ENCODE measurements at regions not wholly inside any gene's neighbourhood (a gene's known extent, or its start where the extent isn't known, plus 50 kb on each side); places are given as distances from the start of the nearest gene placed in this dataset.

DNA sequence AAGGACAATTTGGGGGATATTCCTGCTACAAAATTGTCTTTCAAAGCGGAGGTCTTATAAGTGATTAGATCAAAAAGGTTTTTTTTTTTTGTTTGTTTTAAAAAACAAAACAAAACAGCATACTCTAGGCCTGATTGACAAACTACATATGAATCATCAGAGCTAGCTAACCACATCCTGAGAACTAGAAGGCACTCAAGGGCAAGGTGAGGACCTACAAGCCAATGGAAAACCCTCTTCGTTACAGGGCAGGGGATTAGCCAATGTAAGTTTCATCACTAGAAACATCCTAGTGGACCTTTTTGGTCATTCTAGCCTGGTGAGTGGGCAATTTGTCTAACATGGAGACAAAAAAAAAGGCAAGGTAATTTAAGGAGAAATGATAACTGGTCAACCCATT, 428.6 kb downstream of the RFC3 start:
- no peak overlapping the region for H2AFZ ChIP-seq (ENCODE audit: low read depth, low read length)
- H3K4me3 ChIP-seq (ENCODE audit: low read length), result no peak overlapping the region
- no peaks in the 10 kb centered on the region for H3K36me3 ChIP-seq (ENCODE audit: insufficient read depth, low read length)
- no peaks in the 10 kb centered on the region for H3K4me1 ChIP-seq (ENCODE audit: insufficient read depth, low read length)
- H3K9me3 ChIP-seq (ENCODE audit: low read length), result no peaks in the 10 kb centered on the region
- no peaks in the 10 kb centered on the region for H3K27me3 ChIP-seq (ENCODE audit: insufficient read depth, low read length)

DNA sequence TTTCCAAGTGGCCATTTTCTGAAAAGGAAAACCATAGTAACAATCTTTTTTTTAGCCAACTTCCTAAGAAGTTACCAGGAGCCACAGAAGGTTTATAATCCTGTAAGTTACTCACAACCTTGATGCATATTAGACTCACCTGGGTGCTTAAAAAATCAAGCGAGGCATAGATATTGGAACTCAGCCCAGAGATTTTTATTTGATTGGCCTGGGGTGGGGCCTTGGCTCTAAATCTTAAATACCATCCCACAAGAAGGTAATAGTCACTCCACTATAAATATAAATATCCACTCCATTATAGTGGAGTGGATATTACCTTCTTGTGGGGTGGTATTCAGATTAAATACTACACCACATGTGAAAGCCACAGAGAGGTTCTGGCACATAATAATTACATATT, 429.6 kb downstream of the RFC3 start:
- H3K4me1 ChIP-seq (ENCODE audit: insufficient read depth, low read length), result no peaks in the 10 kb centered on the region

DNA sequence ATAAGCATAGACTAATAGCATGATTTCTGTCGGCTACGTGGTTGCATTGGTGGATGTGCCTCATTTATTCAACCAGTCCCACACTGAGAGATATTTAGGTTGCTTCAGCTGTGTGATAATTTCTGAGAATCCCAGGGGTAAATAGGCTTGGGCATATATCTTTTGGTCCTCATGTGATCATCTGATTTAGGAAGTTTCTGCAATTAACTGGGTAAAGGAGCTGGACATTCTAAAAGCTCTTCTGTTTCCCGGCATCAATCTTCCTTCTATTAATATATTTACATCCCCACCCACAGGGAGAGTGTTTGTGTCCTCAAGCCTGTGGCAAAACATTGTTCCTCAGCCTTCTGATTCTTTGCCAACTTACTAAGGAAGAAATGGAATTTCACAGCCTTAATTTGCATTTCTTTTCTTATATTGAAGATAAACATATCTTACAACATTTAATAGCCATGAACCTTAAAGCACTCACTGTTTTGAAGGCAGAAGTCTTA, 431.6 kb downstream of the RFC3 start:
- Histone ChIP-seq H3K9me3 (ENCODE audit: low read length) (no peaks in the 10 kb centered on the region), H3K4me3 (ENCODE audit: low read length) (no peak overlapping the region), H3K36me3 (ENCODE audit: insufficient read depth, low read length) (no peaks in the 10 kb centered on the region), H2AFZ (ENCODE audit: low read depth, low read length) (no peak overlapping the region), H3K27me3 (ENCODE audit: insufficient read depth, low read length) (no peaks in the 10 kb centered on the region), H3K4me1 (ENCODE audit: insufficient read depth, low read length) (no peaks in the 10 kb centered on the region)

More for the DNA sequence above, 429.6 kb downstream of the RFC3 start:
- H3K9me3 ChIP-seq (ENCODE audit: low read length), result no peaks in the 10 kb centered on the region
- H2AFZ ChIP-seq (ENCODE audit: low read depth, low read length), result no peak overlapping the region
- no peaks in the 10 kb centered on the region for H3K27me3 ChIP-seq (ENCODE audit: insufficient read depth, low read length)
- no peak overlapping the region for H3K4me3 ChIP-seq (ENCODE audit: low read length)
- no peaks in the 10 kb centered on the region for H3K36me3 ChIP-seq (ENCODE audit: insufficient read depth, low read length)

DNA sequence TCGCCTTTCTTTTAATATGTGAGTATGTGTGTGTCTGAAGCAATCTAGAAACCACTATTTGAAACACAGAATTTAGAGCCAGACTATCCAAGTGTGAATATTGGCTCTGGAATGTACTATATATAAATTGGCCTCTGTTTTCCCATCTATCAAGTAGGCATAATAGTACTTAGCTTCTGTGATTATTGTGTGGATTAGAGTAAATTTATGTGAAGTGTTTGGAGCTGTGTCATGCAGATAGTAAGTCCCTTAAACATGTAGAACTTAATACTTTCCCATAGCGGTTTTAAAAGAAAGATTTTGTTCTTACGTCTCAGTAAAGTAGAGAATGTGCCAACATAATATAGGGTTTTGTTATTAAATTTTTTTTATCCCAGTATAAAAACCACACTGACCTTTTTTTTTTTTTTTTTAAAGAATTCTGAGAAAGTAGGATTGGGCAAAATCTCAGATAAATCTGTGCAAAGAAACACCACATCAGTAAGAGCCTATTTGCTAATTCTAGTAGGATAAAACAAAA, 432.3 kb downstream of the RFC3 start:
- Histone ChIP-seq H3K4me3 (ENCODE audit: low read length) (no peak overlapping the region), H2AFZ (ENCODE audit: low read depth, low read length) (no peak overlapping the region), H3K27me3 (ENCODE audit: insufficient read depth, low read length) (no peaks in the 10 kb centered on the region), H3K36me3 (ENCODE audit: insufficient read depth, low read length) (no peaks in the 10 kb centered on the region), H3K9me3 (ENCODE audit: low read length) (no peaks in the 10 kb centered on the region), H3K4me1 (ENCODE audit: insufficient read depth, low read length) (no peaks in the 10 kb centered on the region)

GRCh38 chr13:34254366-34254765, 436.4 kb downstream of the RFC3 start:
- Histone ChIP-seq H3K4me3 (ENCODE audit: low read length) (no peak overlapping the region), H3K9me3 (ENCODE audit: low read length) (no peaks in the 10 kb centered on the region), H3K36me3 (ENCODE audit: insufficient read depth, low read length) (no peaks in the 10 kb centered on the region), H3K4me1 (ENCODE audit: insufficient read depth, low read length) (no peaks in the 10 kb centered on the region), H2AFZ (ENCODE audit: low read depth, low read length) (no peak overlapping the region), H3K27me3 (ENCODE audit: insufficient read depth, low read length) (no peaks in the 10 kb centered on the region)

DNA sequence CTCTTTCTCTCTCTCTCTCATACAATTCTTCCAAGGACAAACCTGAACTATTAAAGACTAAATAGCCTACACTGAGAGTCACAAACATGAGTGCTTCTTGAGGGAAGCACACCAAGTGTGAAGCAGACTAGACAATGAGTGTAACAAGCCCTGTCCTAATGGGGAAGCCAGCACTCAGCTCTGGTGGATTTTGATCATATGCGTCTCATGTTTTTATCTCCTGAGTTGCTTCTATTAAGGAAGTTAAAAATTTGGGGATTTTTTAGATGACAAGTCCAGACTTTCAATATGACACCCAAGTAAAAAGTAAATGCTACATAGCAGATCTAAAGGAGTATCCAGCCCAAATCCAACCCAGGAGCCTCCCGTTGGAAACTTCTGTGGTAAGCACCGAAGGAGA, 437.8 kb downstream of the RFC3 start:
- Histone ChIP-seq H3K9me3 (ENCODE audit: low read length) (no peaks in the 10 kb centered on the region), H3K36me3 (ENCODE audit: insufficient read depth, low read length) (no peaks in the 10 kb centered on the region), H3K27me3 (ENCODE audit: insufficient read depth, low read length) (no peaks in the 10 kb centered on the region), H3K4me3 (ENCODE audit: low read length) (no peak overlapping the region), H2AFZ (ENCODE audit: low read depth, low read length) (no peak overlapping the region), H3K4me1 (ENCODE audit: insufficient read depth, low read length) (no peaks in the 10 kb centered on the region)

DNA sequence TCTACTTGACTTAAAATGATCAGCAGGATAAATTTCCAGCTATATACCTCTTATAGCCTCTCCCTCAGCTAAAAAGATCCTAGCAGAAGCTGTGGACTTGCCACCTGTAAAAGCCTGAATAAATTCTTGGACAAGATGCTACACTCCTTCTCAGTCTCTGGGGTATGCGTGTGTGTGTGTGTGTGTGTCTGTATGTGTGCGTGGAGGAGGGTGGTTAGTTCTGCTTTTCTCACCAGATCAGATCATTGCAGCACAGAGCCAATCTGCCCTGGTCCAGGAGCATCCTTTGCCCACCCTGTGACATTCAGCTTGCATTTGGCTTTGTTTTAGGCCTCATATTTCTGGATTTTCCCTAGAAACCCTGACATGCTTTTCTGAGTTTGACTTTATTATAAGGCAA, 438.3 kb downstream of the RFC3 start:
- no peaks in the 10 kb centered on the region for H3K36me3 ChIP-seq (ENCODE audit: insufficient read depth, low read length)
- no peak overlapping the region for H3K4me3 ChIP-seq (ENCODE audit: low read length)
- no peaks in the 10 kb centered on the region for H3K27me3 ChIP-seq (ENCODE audit: insufficient read depth, low read length)
- no peaks in the 10 kb centered on the region for H3K9me3 ChIP-seq (ENCODE audit: low read length)
- H3K4me1 ChIP-seq (ENCODE audit: insufficient read depth, low read length), result no peaks in the 10 kb centered on the region
- H2AFZ ChIP-seq (ENCODE audit: low read depth, low read length), result no peak overlapping the region

GRCh38 chr13:34257966-34258365, 440.0 kb downstream of the RFC3 start:
- no peak overlapping the region for H3K4me3 ChIP-seq (ENCODE audit: low read length)
- H3K4me1 ChIP-seq (ENCODE audit: insufficient read depth, low read length), result no peaks in the 10 kb centered on the region
- H3K36me3 ChIP-seq (ENCODE audit: insufficient read depth, low read length), result no peaks in the 10 kb centered on the region
- H2AFZ ChIP-seq (ENCODE audit: low read depth, low read length), result no peak overlapping the region
- H3K27me3 ChIP-seq (ENCODE audit: insufficient read depth, low read length), result no peaks in the 10 kb centered on the region
- H3K9me3 ChIP-seq (ENCODE audit: low read length), result no peaks in the 10 kb centered on the region

DNA sequence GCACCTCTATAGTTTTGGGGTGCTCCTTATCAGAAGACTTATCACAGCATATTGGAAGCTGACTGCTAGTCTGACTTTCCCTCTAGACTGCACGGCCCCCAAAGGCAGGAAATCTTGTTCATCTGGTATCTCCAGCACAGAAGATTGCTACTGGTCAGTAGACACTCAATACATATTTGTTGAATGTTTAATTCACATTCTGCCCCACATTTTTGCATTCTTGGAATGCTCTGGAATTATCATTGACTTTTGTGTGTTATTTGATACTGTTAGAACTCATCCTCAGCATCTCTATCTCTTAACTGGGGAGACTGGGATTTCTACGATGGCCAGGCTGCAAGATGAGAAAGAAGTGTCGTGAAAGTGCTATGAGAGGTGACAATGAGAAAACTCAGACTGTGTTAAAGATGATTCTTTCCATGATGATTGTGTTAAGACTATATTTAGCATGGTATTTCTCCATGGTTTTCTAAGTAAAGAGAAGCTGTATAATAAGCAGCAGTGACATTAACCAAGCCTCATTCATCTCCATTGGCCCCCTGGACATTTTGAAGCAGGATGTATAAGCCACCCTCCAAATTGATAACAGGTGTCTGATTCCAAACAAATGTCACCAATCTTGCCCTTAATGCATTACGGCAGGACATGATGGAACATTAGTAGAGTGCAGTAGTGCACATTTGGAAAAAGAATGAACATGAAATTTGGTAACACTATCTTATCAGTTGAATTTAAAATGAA, 440.9 kb downstream of the RFC3 start:
- H3K27me3 ChIP-seq (ENCODE audit: insufficient read depth, low read length), result no peaks in the 10 kb centered on the region
- no peaks in the 10 kb centered on the region for H3K4me1 ChIP-seq (ENCODE audit: insufficient read depth, low read length)
- H3K9me3 ChIP-seq (ENCODE audit: low read length), result no peaks in the 10 kb centered on the region
- no peak overlapping the region for H3K4me3 ChIP-seq (ENCODE audit: low read length)
- H2AFZ ChIP-seq (ENCODE audit: low read depth, low read length), result no peak overlapping the region
- no peaks in the 10 kb centered on the region for H3K36me3 ChIP-seq (ENCODE audit: insufficient read depth, low read length)

- no peaks in the 10 kb centered on the region for H3K27me3 ChIP-seq (ENCODE audit: insufficient read depth, low read length)
- H2AFZ ChIP-seq (ENCODE audit: low read depth, low read length), result no peak overlapping the region
- no peaks in the 10 kb centered on the region for H3K4me1 ChIP-seq (ENCODE audit: insufficient read depth, low read length)
- no peaks in the 10 kb centered on the region for H3K9me3 ChIP-seq (ENCODE audit: low read length)
- no peak overlapping the region for H3K4me3 ChIP-seq (ENCODE audit: low read length)
- no peaks in the 10 kb centered on the region for H3K36me3 ChIP-seq (ENCODE audit: insufficient read depth, low read length)
Observed at GRCh38 chr13:34263681-34264080, 445.7 kb downstream of the RFC3 start.

DNA sequence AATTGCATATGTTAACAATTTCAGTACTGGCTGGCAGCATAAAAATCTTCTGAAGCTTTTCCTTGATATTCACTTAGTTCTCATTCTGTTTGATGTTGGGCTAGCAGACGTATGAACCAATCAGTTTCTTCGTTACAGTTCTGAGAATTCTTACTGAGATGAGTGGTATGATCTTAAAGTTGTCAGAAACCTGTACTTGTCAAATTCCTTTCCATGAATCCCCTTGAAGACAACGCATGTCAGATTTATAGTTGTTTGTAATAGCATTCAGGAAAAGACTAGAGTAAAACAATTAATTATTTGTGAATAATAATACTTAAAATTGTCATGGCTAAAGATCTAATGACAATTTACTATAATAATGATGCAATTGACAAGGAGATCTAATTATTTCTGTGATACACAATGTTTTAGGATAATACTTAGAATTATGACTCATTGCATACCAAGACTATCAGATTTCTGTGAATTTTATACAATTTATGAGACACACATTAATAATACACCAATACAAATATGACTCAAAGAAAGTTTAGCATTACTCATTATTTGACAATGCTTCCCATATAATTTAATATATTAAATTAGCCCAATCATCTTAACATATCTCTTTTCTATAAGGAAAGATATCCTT, 447.2 kb downstream of the RFC3 start:
- Histone ChIP-seq H3K4me1 (ENCODE audit: insufficient read depth, low read length) (no peaks in the 10 kb centered on the region), H3K36me3 (ENCODE audit: insufficient read depth, low read length) (no peaks in the 10 kb centered on the region), H3K27me3 (ENCODE audit: insufficient read depth, low read length) (no peaks in the 10 kb centered on the region), H3K4me3 (ENCODE audit: low read length) (no peak overlapping the region), H2AFZ (ENCODE audit: low read depth, low read length) (no peak overlapping the region), H3K9me3 (ENCODE audit: low read length) (no peaks in the 10 kb centered on the region)

GRCh38 chr13:34276764-34277163, 458.8 kb downstream of the RFC3 start:
- Histone ChIP-seq H3K4me1 (ENCODE audit: insufficient read depth, low read length) (no peaks in the 10 kb centered on the region), H3K27me3 (ENCODE audit: insufficient read depth, low read length) (no peaks in the 10 kb centered on the region), H3K4me3 (ENCODE audit: low read length) (no peak overlapping the region), H3K36me3 (ENCODE audit: insufficient read depth, low read length) (no peaks in the 10 kb centered on the region), H3K9me3 (ENCODE audit: low read length) (no peaks in the 10 kb centered on the region), H2AFZ (ENCODE audit: low read depth, low read length) (no peak overlapping the region)

DNA sequence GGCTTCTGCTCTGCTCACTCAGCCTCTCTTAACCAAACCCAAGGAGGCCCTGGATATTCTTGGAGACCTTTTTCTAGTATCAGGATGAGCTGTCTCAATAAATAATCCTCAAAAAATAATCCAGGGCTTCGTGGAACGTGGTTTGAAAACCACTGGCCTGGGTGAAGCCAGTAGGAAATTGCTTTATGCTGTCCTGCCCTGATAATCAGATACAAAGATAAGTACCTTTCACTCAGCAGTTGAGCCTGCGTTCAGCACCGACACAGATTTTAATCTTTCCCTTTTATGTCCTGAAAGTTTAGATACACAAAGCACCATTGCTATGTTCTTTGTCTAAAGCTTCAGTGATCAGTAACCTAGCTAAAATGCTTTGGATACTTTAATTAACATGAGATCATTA, 460.0 kb downstream of the RFC3 start:
- H3K4me3 ChIP-seq (ENCODE audit: low read length), result no peak overlapping the region
- no peaks in the 10 kb centered on the region for H3K9me3 ChIP-seq (ENCODE audit: low read length)
- H3K36me3 ChIP-seq (ENCODE audit: insufficient read depth, low read length), result no peaks in the 10 kb centered on the region

More for the DNA sequence above, 460.0 kb downstream of the RFC3 start:
- Histone ChIP-seq H2AFZ (ENCODE audit: low read depth, low read length) (no peak overlapping the region), H3K4me1 (ENCODE audit: insufficient read depth, low read length) (no peaks in the 10 kb centered on the region), H3K27me3 (ENCODE audit: insufficient read depth, low read length) (no peaks in the 10 kb centered on the region)

All from neuron (in vitro differentiated cells).